NB4 (cell line): ENCODE measurements at regions not wholly inside any gene's neighbourhood (a gene's known extent, or its start where the extent isn't known, plus 50 kb on each side); places are given as distances from the start of the nearest gene placed in this dataset.

Experiments used
- DNase-seq: peaks from one replicate; pipeline ENCODE4 v3.0.0; 2010; ENCODE audit warnings: low read depth
- H3K4me3 ChIP-seq: one replicate; pipeline ENCODE4 v1.5.1; 2011; ENCODE audit warnings: mild to moderate bottlenecking, low read depth, low read length, moderate library complexity
- CTCF ChIP-seq: IDR thresholded peaks from one replicate; pipeline ENCODE4 v1.5.1; 2012; ENCODE audit warnings: low read depth, low read length
- MAX ChIP-seq: IDR thresholded peaks from 2 replicates; pipeline ENCODE4 v1.6.1; 2011; ENCODE audit warnings: low read depth, low read length
- MYC ChIP-seq: IDR thresholded peaks from 2 replicates; pipeline ENCODE4 v1.6.1; 2011; ENCODE audit warnings: low read depth, low read length
- POLR2A ChIP-seq: IDR thresholded peaks from 2 replicates; pipeline ENCODE4 v1.6.1; 2011; ENCODE audit warnings: mild to moderate bottlenecking; ENCODE audit not compliant: insufficient read length; ENCODE audit errors: extremely low read depth

GRCh38 chr5:102617191-102618187 lies 118.7 kb upstream of the SLCO6A1 start:
- TF ChIP-seq MYC, result no peak
- no peak for TF ChIP-seq POLR2A
- no peak overlapping the region for H3K4me3 ChIP-seq
- no peak for DNase-seq

GRCh38 chr5:102622262-102622661 lies 123.5 kb upstream of the SLCO6A1 start:
- peak; percentile 61 for DNase-seq
- H3K4me3 ChIP-seq, result no peak overlapping the region
- TF ChIP-seq MAX, result no peak
- TF ChIP-seq MYC, result no peak
- no peak for TF ChIP-seq CTCF
- TF ChIP-seq POLR2A, result no peak

GRCh38 chr5:102623329-102624065 lies 124.7 kb upstream of the SLCO6A1 start:
- no peak overlapping the region for H3K4me3 ChIP-seq
- DNase-seq, result no peak

DNA sequence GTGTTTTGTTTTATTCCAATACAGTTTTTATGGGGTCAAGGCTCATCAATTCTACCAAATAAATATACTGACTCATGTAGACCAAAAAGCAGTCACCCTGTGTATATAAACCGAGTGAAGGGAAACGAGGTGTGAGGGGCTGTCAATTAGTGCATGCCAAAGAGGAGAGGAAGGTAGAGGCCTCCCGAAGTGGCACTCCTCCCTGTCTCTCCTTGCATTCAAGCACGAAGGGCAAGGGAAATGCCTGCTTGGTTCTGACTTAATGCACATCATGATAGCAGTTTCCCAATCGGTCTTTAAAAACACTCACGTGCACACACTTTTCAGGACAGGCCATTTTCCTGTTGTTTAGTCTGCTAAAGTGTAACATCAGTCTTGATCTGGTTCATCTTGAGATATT lies 125.6 kb upstream of the SLCO6A1 start:
- no peak overlapping the region for H3K4me3 ChIP-seq
- TF ChIP-seq POLR2A (no peak), MAX (no peak), MYC (no peak), CTCF (no peak)
- DNase-seq, result no peak

More at GRCh38 chr5:102623329-102624065, 124.7 kb upstream of the SLCO6A1 start:
- TF ChIP-seq CTCF (no peak), MAX (no peak), POLR2A (no peak), MYC (no peak)

- H3K4me3 ChIP-seq, result no peak overlapping the region
- DNase-seq, result no peak
- no peak for TF ChIP-seq POLR2A
- TF ChIP-seq MAX, result no peak
- no peak for TF ChIP-seq MYC
- no peak for TF ChIP-seq CTCF
Observed at GRCh38 chr5:102625468-102625867, 126.7 kb upstream of the SLCO6A1 start.

DNA sequence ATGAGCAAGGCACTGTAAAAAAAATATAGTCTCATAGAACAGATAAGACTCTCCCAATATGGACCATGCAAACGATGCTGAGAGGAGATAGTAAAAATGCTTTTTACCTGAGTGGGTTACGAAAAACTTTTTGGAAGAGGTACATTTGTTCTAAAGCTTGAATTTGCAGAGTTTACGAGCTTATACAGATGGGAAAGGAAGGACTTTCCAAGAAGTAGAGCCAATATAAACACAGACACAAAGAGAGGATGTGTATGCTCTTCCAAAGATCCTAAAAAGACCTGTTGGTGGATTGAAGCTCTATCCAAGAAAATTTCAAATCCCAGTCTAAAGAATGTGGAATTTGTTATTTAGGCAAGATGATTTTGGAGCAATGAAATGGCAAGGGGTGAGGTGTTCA lies 127.1 kb upstream of the SLCO6A1 start:
- DNase-seq, result no peak
- TF ChIP-seq MYC, result no peak
- TF ChIP-seq POLR2A, result no peak
- no peak for TF ChIP-seq MAX
- TF ChIP-seq CTCF, result no peak
- H3K4me3 ChIP-seq, result no peak overlapping the region
